ENCODE measurements at regions not wholly inside any gene's neighbourhood (a gene's known extent, or its start where the extent isn't known, plus 50 kb on each side); places are given as distances from the start of the nearest gene placed in this dataset.

DNA sequence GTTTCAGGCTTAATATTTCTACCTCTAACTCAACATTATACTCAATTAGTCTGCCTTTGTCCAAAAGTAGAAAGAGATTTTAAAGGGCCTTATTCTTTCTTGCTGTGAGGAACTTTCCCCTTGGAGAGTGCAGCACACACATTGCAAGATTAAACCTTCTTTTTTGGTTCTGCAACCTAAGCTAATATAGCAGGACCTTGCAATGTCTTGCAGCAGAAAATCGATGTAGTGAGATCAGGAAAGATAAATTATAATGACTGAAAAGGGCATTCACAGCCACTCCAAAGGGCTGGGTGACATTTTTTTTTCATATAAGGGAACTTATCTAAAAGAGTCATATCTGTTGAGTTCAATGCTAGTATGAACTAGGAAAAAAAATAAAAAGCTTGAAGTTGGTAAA lies 422.7 kb upstream of the ADAMTS16 start:
- 75 to 88% methylated on average over 1 of the region's 1 CpG for WGBS, 2 experiments

DNA sequence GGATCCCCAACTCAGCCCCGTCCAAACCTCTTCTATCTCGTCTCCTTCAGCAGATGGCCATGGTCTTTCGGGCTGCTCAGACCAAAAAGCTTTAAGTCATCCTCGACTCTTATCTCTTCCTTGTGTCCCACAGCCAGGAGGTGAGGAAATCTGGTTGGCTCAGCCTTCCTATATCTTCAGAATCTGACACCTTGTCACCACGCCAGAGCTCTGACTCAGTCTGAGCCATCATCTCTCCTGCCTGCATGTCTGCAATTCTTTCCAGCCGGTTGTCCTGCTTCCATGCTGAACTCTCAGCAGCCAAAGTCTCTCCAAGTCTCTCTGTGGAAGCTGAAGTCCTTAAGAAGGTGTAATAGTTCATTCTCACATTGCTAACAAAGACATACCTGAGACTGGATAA lies 419.3 kb upstream of the ADAMTS16 start:
- H3K27ac ChIP-seq (ENCODE audit: insufficient read depth, low read depth, low read length, poor library complexity, severe bottlenecking), result no peak overlapping the region
- no peaks in the 10 kb centered on the region for H3K36me3 ChIP-seq (ENCODE audit: control insufficient read depth, insufficient read depth, low read length)
- H3K27me3 ChIP-seq (ENCODE audit: control insufficient read depth, insufficient read depth, low read length, poor library complexity, severe bottlenecking), result no peaks in the 10 kb centered on the region
- no peaks in the 10 kb centered on the region for H3K9me3 ChIP-seq (ENCODE audit: control insufficient read depth, low read length)
- H3K4me3 ChIP-seq (ENCODE audit: insufficient read depth, low read depth, low read length), result no peak overlapping the region
- no peaks in the 10 kb centered on the region for H3K4me1 ChIP-seq (ENCODE audit: control insufficient read depth, insufficient read depth, low read length)
- 94 to 95% methylated on average over 6 of the region's 6 CpGs for WGBS, 2 experiments

More for the DNA sequence above, 422.7 kb upstream of the ADAMTS16 start:
- Histone ChIP-seq H3K4me1 (ENCODE audit: control insufficient read depth, insufficient read depth, low read length) (no peaks in the 10 kb centered on the region), H3K27me3 (ENCODE audit: control insufficient read depth, insufficient read depth, low read length, poor library complexity, severe bottlenecking) (no peaks in the 10 kb centered on the region), H3K4me3 (ENCODE audit: insufficient read depth, low read depth, low read length) (no peak overlapping the region), H3K9me3 (ENCODE audit: control insufficient read depth, low read length) (no peaks in the 10 kb centered on the region), H3K36me3 (ENCODE audit: control insufficient read depth, insufficient read depth, low read length) (no peaks in the 10 kb centered on the region), H3K27ac (ENCODE audit: insufficient read depth, low read depth, low read length, poor library complexity, severe bottlenecking) (no peak overlapping the region)

DNA sequence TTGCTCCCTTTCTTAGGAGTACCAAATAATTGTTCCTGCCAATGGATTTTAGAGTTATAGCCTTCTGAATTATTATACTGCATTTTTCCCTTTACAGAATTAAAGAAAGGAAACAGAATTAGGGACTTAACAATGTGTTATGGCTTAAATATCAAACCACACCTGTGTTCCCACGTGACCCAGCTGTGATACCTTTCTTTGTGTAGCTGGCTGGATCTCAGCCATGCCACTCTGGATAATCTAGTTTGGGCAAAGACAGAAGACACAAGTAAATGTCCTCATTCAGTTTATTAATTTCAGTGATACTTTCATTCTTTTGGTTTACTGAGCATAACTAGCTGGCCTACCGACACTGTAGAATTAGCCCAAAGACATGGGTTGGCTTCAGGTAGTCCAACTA lies 417.2 kb upstream of the ADAMTS16 start:
- H3K36me3 ChIP-seq (ENCODE audit: control insufficient read depth, insufficient read depth, low read length), result no peaks in the 10 kb centered on the region
- no peaks in the 10 kb centered on the region for H3K4me1 ChIP-seq (ENCODE audit: control insufficient read depth, insufficient read depth, low read length)
- no peaks in the 10 kb centered on the region for H3K27me3 ChIP-seq (ENCODE audit: control insufficient read depth, insufficient read depth, low read length, poor library complexity, severe bottlenecking)
- H3K9me3 ChIP-seq (ENCODE audit: control insufficient read depth, low read length), result no peaks in the 10 kb centered on the region
- no peak overlapping the region for H3K4me3 ChIP-seq (ENCODE audit: insufficient read depth, low read depth, low read length)
- H3K27ac ChIP-seq (ENCODE audit: insufficient read depth, low read depth, low read length, poor library complexity, severe bottlenecking), result no peak overlapping the region
- WGBS, 2 experiments, result 93 to 98% methylated on average over 2 of the region's 2 CpGs

DNA sequence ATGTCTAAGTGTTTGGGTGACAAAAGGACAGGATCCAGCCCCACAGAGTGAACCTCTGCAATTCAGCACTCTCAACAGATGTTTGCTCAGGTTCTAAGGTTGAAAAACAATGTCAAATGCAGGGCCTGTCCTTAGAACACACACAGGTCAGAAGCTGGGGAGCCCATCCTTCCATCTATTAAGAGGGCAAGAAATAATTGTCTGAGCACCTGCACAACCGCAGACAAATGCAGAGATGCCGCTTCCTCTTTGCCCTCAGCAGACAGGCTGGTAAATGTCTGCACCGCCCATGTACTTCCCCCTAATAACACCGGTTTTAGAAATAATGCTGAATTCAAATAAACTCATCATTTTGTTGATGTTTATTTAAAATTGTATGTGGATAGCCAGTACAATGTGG lies 414.5 kb upstream of the ADAMTS16 start:
- H3K4me1 ChIP-seq (ENCODE audit: control insufficient read depth, insufficient read depth, low read length), result no peaks in the 10 kb centered on the region
- no peaks in the 10 kb centered on the region for H3K27me3 ChIP-seq (ENCODE audit: control insufficient read depth, insufficient read depth, low read length, poor library complexity, severe bottlenecking)
- 92 to 97% methylated on average over 4 of the region's 4 CpGs for WGBS, 2 experiments
- no peaks in the 10 kb centered on the region for H3K9me3 ChIP-seq (ENCODE audit: control insufficient read depth, low read length)
- no peaks in the 10 kb centered on the region for H3K36me3 ChIP-seq (ENCODE audit: control insufficient read depth, insufficient read depth, low read length)
- H3K4me3 ChIP-seq (ENCODE audit: insufficient read depth, low read depth, low read length), result no peak overlapping the region
- H3K27ac ChIP-seq (ENCODE audit: insufficient read depth, low read depth, low read length, poor library complexity, severe bottlenecking), result no peak overlapping the region

DNA sequence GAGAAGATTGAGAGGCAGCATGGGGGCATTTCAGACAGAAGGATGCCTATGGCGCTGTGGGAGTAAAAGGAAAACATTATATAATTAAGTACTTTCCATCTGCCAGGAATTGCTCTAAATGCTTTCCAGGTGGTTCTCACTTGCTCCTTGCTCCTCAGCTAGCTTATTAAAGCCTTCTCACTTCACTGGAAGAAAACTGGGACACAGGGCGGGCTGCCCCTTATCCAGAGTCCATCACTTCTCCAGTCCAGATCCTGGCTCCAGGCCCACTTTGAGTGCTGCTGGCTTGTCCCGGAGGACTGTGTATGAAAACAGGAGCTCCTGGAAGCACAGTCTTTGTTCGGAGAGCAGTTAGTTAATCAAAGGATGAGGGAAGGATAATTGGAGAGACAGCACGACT lies 409.9 kb upstream of the ADAMTS16 start:
- WGBS, 2 experiments, result 92 to 95% methylated on average over 4 to 5 of the region's 5 CpGs
- Histone ChIP-seq H3K4me3 (ENCODE audit: insufficient read depth, low read depth, low read length) (no peak overlapping the region), H3K27me3 (ENCODE audit: control insufficient read depth, insufficient read depth, low read length, poor library complexity, severe bottlenecking) (no peaks in the 10 kb centered on the region), H3K27ac (ENCODE audit: insufficient read depth, low read depth, low read length, poor library complexity, severe bottlenecking) (no peak overlapping the region), H3K4me1 (ENCODE audit: control insufficient read depth, insufficient read depth, low read length) (no peaks in the 10 kb centered on the region), H3K9me3 (ENCODE audit: control insufficient read depth, low read length) (no peaks in the 10 kb centered on the region), H3K36me3 (ENCODE audit: control insufficient read depth, insufficient read depth, low read length) (no peaks in the 10 kb centered on the region)

DNA sequence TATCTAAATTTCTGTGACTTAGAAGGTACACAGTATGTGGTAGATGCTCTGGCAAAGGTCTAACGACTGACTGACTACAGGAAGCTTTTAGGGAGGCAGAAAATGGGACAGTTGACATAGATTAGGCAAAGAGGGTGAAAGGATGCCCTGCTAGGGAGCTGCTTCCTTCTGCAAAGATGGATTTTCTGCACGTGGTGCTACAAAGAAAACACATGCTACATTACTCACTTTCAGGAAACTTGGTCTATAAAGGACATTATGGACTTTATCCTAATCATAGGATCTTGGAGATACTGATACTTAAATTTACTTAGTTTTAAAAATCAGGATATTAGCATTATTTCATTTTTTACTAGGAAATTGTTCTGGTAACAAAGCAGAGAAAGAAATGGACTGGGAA lies 405.8 kb upstream of the ADAMTS16 start:
- no peaks in the 10 kb centered on the region for H3K36me3 ChIP-seq (ENCODE audit: control insufficient read depth, insufficient read depth, low read length)
- H3K27ac ChIP-seq (ENCODE audit: insufficient read depth, low read depth, low read length, poor library complexity, severe bottlenecking), result no peak overlapping the region
- 86% methylated on average over 1 to 2 of the region's 2 CpGs for WGBS, 2 experiments
- H3K4me1 ChIP-seq (ENCODE audit: control insufficient read depth, insufficient read depth, low read length), result no peaks in the 10 kb centered on the region
- no peak overlapping the region for H3K4me3 ChIP-seq (ENCODE audit: insufficient read depth, low read depth, low read length)
- H3K27me3 ChIP-seq (ENCODE audit: control insufficient read depth, insufficient read depth, low read length, poor library complexity, severe bottlenecking), result no peaks in the 10 kb centered on the region
- no peaks in the 10 kb centered on the region for H3K9me3 ChIP-seq (ENCODE audit: control insufficient read depth, low read length)

DNA sequence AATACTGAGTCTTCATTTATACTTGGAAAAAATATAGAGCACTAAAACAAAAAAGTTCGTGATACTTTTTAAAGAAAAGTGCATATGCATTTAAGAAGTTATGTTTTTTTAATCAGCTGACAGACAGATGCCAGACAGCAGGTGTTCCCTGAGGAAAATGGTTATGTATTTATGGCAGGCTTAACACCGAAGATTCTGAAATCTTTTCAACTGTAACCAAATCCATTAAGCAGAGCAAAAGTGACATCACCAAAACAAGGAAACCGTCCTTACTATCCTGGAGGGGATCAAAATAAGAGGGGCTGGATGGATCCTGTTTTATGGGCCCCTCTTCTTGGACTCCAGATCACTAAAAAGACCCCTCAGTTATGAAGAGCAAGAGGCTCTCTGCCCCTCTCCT lies 404.9 kb upstream of the ADAMTS16 start:
- H3K9me3 ChIP-seq (ENCODE audit: control insufficient read depth, low read length), result no peaks in the 10 kb centered on the region
- H3K36me3 ChIP-seq (ENCODE audit: control insufficient read depth, insufficient read depth, low read length), result no peaks in the 10 kb centered on the region
- no peak overlapping the region for H3K4me3 ChIP-seq (ENCODE audit: insufficient read depth, low read depth, low read length)
- H3K4me1 ChIP-seq (ENCODE audit: control insufficient read depth, insufficient read depth, low read length), result no peaks in the 10 kb centered on the region
- WGBS, 2 experiments, result 90% methylated on average over 3 of the region's 3 CpGs
- H3K27me3 ChIP-seq (ENCODE audit: control insufficient read depth, insufficient read depth, low read length, poor library complexity, severe bottlenecking), result no peaks in the 10 kb centered on the region
- no peak overlapping the region for H3K27ac ChIP-seq (ENCODE audit: insufficient read depth, low read depth, low read length, poor library complexity, severe bottlenecking)

DNA sequence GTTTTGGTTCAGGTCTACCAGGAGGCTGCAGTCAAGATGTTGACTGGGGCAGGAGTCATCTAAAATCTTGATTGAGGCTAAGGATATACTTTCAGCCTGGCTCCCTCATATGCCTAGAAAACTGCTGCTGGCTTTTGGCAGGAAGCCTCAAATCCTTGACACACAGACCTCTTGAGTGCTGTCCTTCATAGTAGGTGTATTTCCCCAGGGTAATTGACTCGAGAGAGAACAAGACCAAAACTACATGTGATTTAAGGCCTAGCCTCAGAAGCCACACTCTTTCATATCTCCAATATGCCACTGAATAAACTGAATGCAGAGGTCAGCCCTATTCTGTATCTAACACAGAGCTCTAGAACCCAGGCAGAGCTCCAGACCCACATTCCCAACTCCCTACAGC lies 402.3 kb upstream of the ADAMTS16 start:
- Histone ChIP-seq H3K4me1 (ENCODE audit: control insufficient read depth, insufficient read depth, low read length) (no peaks in the 10 kb centered on the region), H3K9me3 (ENCODE audit: control insufficient read depth, low read length) (no peaks in the 10 kb centered on the region), H3K36me3 (ENCODE audit: control insufficient read depth, insufficient read depth, low read length) (no peaks in the 10 kb centered on the region), H3K27ac (ENCODE audit: insufficient read depth, low read depth, low read length, poor library complexity, severe bottlenecking) (no peak overlapping the region), H3K4me3 (ENCODE audit: insufficient read depth, low read depth, low read length) (no peak overlapping the region), H3K27me3 (ENCODE audit: control insufficient read depth, insufficient read depth, low read length, poor library complexity, severe bottlenecking) (no peaks in the 10 kb centered on the region)
- 83 to 88% methylated on average over 1 of the region's 1 CpG for WGBS, 2 experiments

DNA sequence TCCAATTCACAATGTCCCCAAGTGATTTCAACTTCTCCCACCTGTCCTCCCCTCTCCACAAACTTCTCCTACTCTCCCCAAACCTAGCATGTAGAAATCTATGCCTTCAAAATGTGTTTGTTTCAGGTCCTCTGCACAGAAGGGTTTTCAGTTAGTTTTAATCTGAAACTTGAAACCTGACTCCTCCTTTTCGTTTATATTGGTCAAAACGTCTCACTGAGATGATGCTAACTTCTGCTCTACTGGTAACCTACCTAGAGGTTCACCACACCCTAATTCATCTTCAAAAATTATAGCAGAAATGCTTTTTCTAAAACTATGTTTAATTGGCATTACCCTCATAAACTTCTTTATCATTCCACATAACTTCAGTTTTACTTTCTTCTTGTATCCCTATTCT lies 401.8 kb upstream of the ADAMTS16 start:
- Histone ChIP-seq H3K4me3 (ENCODE audit: insufficient read depth, low read depth, low read length) (no peak overlapping the region), H3K36me3 (ENCODE audit: control insufficient read depth, insufficient read depth, low read length) (no peaks in the 10 kb centered on the region), H3K4me1 (ENCODE audit: control insufficient read depth, insufficient read depth, low read length) (no peaks in the 10 kb centered on the region), H3K27ac (ENCODE audit: insufficient read depth, low read depth, low read length, poor library complexity, severe bottlenecking) (no peak overlapping the region), H3K9me3 (ENCODE audit: control insufficient read depth, low read length) (no peaks in the 10 kb centered on the region), H3K27me3 (ENCODE audit: control insufficient read depth, insufficient read depth, low read length, poor library complexity, severe bottlenecking) (no peaks in the 10 kb centered on the region)
- WGBS, 2 experiments, result 85% methylated on average over 2 of the region's 2 CpGs

DNA sequence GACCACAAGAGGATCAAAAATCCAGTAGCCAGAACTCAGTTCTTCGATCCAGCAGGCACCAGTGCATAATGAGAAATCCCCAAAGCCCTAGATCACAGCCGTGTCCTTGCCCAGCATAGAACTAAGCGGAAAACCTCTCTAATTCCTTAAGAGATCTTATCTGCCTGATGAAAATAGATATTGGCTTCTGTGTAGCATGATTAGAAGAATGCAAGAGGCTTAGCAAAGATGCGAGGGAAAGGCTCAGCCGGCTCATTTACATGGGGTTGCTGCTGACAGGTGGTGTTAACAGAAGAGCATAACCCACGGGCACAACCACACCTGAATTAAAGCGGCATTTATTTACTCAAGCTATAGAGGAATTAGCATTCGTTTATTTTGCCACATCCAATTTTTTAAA lies 400.0 kb upstream of the ADAMTS16 start:
- no peaks in the 10 kb centered on the region for H3K27me3 ChIP-seq (ENCODE audit: control insufficient read depth, insufficient read depth, low read length, poor library complexity, severe bottlenecking)
- no peaks in the 10 kb centered on the region for H3K4me1 ChIP-seq (ENCODE audit: control insufficient read depth, insufficient read depth, low read length)
- no peaks in the 10 kb centered on the region for H3K36me3 ChIP-seq (ENCODE audit: control insufficient read depth, insufficient read depth, low read length)
- H3K27ac ChIP-seq (ENCODE audit: insufficient read depth, low read depth, low read length, poor library complexity, severe bottlenecking), result no peak overlapping the region
- H3K4me3 ChIP-seq (ENCODE audit: insufficient read depth, low read depth, low read length), result no peak overlapping the region
- H3K9me3 ChIP-seq (ENCODE audit: control insufficient read depth, low read length), result no peaks in the 10 kb centered on the region
- 86% methylated on average over 8 of the region's 8 CpGs for WGBS, 2 experiments

DNA sequence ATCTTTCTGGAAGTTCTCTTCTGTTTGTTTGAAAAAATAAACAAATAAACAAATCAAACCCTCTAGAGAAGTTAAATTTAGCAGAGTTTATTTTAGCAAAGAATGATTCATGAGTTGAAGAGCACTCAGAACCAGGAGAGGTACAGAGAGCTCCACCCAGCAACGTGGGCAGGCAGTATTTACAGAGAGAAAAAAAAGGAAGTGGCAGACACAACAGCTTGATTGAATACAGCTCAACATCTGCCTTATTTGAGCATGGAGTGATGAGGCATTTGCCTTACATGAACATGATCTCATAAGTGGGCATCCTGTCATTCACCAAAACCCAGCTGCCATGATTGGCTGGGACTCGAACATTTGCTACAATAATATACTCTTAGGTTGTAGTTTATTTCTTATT lies 381.6 kb upstream of the ADAMTS16 start:
- no peaks in the 10 kb centered on the region for H3K9me3 ChIP-seq (ENCODE audit: control insufficient read depth, low read length)
- 56 to 81% methylated on average over 1 to 2 of the region's 2 CpGs for WGBS, 2 experiments

More for the DNA sequence above, 381.6 kb upstream of the ADAMTS16 start:
- Histone ChIP-seq H3K27me3 (ENCODE audit: control insufficient read depth, insufficient read depth, low read length, poor library complexity, severe bottlenecking) (no peaks in the 10 kb centered on the region), H3K36me3 (ENCODE audit: control insufficient read depth, insufficient read depth, low read length) (no peaks in the 10 kb centered on the region), H3K4me1 (ENCODE audit: control insufficient read depth, insufficient read depth, low read length) (no peaks in the 10 kb centered on the region), H3K27ac (ENCODE audit: insufficient read depth, low read depth, low read length, poor library complexity, severe bottlenecking) (no peak overlapping the region), H3K4me3 (ENCODE audit: insufficient read depth, low read depth, low read length) (no peak overlapping the region)

Measured in ectodermal cell (in vitro differentiated cells).